A549 (cell line): ENCODE measurements at regions not wholly inside any gene's neighbourhood (a gene's known extent, or its start where the extent isn't known, plus 50 kb on each side); places are given as distances from the start of the nearest gene placed in this dataset.

Source experiments
- ATAC-seq, 2 experiments: fragments of 200-7000 bp in 1 of 2; fragments of >200 bp in 1 of 2; cut with Nextera tagmentation in 1 of 2; cut with Tn5 transposase in 1 of 2; 3 replicates each; pipeline versions ENCODE4 v1.8.0 to v1.9.1; 2018 to 2020; ENCODE audit warnings: mild to moderate bottlenecking in 1 of 2, moderate library complexity in 1 of 2
- CTCF ChIA-PET: fragments of 300-600 bp; sonication (Branson Sonifier 250); formaldehyde crosslinking; extraction: SDS; loops from one replicate; lab custom pipeline; 2021; ENCODE audit warnings: antibody characterized with exemption, inconsistent platforms; lab: Yijun Ruan, JAX
- POLR2A ChIA-PET: fragments of 350-600 bp; formaldehyde crosslinking; extraction: SDS; loops from one replicate; lab custom pipeline; 2021; ENCODE audit warnings: antibody characterized with exemption, inconsistent platforms; lab: Yijun Ruan, JAX
- DNase-seq, 2 experiments: peaks; one replicate each; pipeline versions ENCODE4 v3.0.0 to v3.0.0-alpha.2; 2011 to 2016; ENCODE audit warnings: low read depth in 1 of 2, low spot score in 1 of 2
- FAIRE-seq: peaks from 2 replicates; lab custom pipeline; 2011; peaks lifted over from hg19 to GRCh38; lab: Jason Lieb, UNC
- H3K27ac ChIP-seq, 2 experiments: fragments of >200 bp; sonication (Bioruptor Twin); formaldehyde crosslinking; 3 replicates each; pipeline ENCODE4 v1.5.1; 2016 to 2017
- H3K4me1 ChIP-seq: fragments of >200 bp; sonication (Bioruptor Twin); formaldehyde crosslinking; 3 replicates; pipeline ENCODE4 v1.6.1; 2016
- H3K4me2 ChIP-seq: fragments of >200 bp; sonication (Bioruptor Twin); formaldehyde crosslinking; 3 replicates; pipeline ENCODE4 v1.6.1; 2016
- H3K4me3 ChIP-seq: fragments of >200 bp; sonication (Bioruptor Twin); formaldehyde crosslinking; 3 replicates; pipeline ENCODE4 v1.5.1; 2016
- H3K9me3 ChIP-seq: fragments of >200 bp; sonication (Bioruptor Twin); formaldehyde crosslinking; 3 replicates; pipeline ENCODE4 v1.6.1; 2016
- CHD4 ChIP-seq: fragments of 200-600 bp; sonication (generic); IDR thresholded peaks from 2 replicates; pipeline ENCODE4 v1.6.1; 2016; ENCODE audit warnings: antibody characterized with exemption, mild to moderate bottlenecking, borderline replicate concordance
- EHMT2 ChIP-seq: fragments of 200-600 bp; sonication (generic); IDR thresholded peaks from 2 replicates; pipeline ENCODE4 v1.6.1; 2016; ENCODE audit warnings: antibody characterized with exemption, low read depth, mild to moderate bottlenecking, moderate library complexity
- FOXS1 ChIP-seq: fragments of 250-450 bp; sonication (Bioruptor Pico); IDR thresholded peaks from 2 replicates; pipeline ENCODE4 v1.5.0; 2020; ENCODE audit warnings: mild to moderate bottlenecking, moderate library complexity
- HES2 ChIP-seq: fragments of >200 bp; sonication (Bioruptor Twin); formaldehyde crosslinking; IDR thresholded peaks from 2 replicates; pipeline ENCODE4 v1.6.1; 2016
- HEYL ChIP-seq: fragments of 250-450 bp; sonication (Bioruptor Pico); IDR thresholded peaks from 2 replicates; pipeline ENCODE4 v1.8.0; 2021; ENCODE audit warnings: mild to moderate bottlenecking, moderate library complexity
- HOXA7 ChIP-seq: fragments of 250-450 bp; sonication (Bioruptor Pico); IDR thresholded peaks from 2 replicates; pipeline ENCODE4 v1.5.0; 2020; ENCODE audit warnings: mild to moderate bottlenecking, moderate library complexity
- HOXB13 ChIP-seq: fragments of 250-450 bp; sonication (Bioruptor Pico); IDR thresholded peaks from 2 replicates; pipeline ENCODE4 v1.5.0; 2020; ENCODE audit warnings: low read depth, mild to moderate bottlenecking, moderate library complexity
- HOXB5 ChIP-seq: fragments of 250-450 bp; sonication (Bioruptor Pico); IDR thresholded peaks from 2 replicates; pipeline ENCODE4 v1.5.0; 2020; ENCODE audit warnings: mild to moderate bottlenecking, moderate library complexity
- JUN ChIP-seq, 2 experiments: fragments of >200 bp; sonication (Bioruptor Twin); formaldehyde crosslinking; IDR thresholded peaks; 2 replicates in 1 of 2; 3 replicates in 1 of 2; pipeline ENCODE4 v1.6.1; 2016 to 2017
- KDM1A ChIP-seq: fragments of 200-600 bp; sonication (generic); IDR thresholded peaks from 2 replicates; pipeline ENCODE4 v1.6.1; 2016; ENCODE audit warnings: low read depth, mild to moderate bottlenecking
- KDM5A ChIP-seq: fragments of 200-600 bp; sonication (generic); IDR thresholded peaks from 2 replicates; pipeline ENCODE4 v1.6.1; 2016; ENCODE audit warnings: antibody characterized with exemption, mild to moderate bottlenecking
- MAFK ChIP-seq: fragments of 450-650 bp; IDR thresholded peaks from 2 replicates; pipeline ENCODE4 v1.6.1; 2014; ENCODE audit not compliant: partially characterized antibody
- NPAS2 ChIP-seq: fragments of 250-450 bp; sonication (Bioruptor Pico); IDR thresholded peaks from 2 replicates; pipeline ENCODE4 v1.8.0; 2022; ENCODE audit warnings: mild to moderate bottlenecking, moderate library complexity, borderline replicate concordance
- NR3C1 ChIP-seq: fragments of >200 bp; sonication (Bioruptor Twin); formaldehyde crosslinking; IDR thresholded peaks from 3 replicates; pipeline ENCODE4 v1.6.1; 2017
- POLR2A ChIP-seq: IDR thresholded peaks from 2 replicates; pipeline ENCODE4 v1.6.1; 2012; ENCODE audit warnings: mild to moderate bottlenecking, low read length
- RAD21 ChIP-seq, 2 experiments: fragments of >200 bp in 1 of 2; sonication (Bioruptor Twin) in 1 of 2; formaldehyde crosslinking in 1 of 2; IDR thresholded peaks in 1 of 2; conservative IDR thresholded peaks in 1 of 2; 2 replicates in 1 of 2; 3 replicates in 1 of 2; pipeline ENCODE4 v1.6.1; 2012 to 2018; ENCODE audit warnings: inconsistent platforms in 1 of 2
- REST ChIP-seq: fragments of 200-600 bp; sonication (generic); IDR thresholded peaks from 2 replicates; pipeline ENCODE4 v1.6.1; 2016; ENCODE audit warnings: antibody characterized with exemption, mild to moderate bottlenecking, moderate library complexity
- ZSCAN20 ChIP-seq: fragments of 250-450 bp; sonication (Bioruptor Pico); IDR thresholded peaks from 2 replicates; pipeline ENCODE4 v1.8.0; 2022; ENCODE audit warnings: mild to moderate bottlenecking, moderate library complexity
- WGBS: methylation state at CpG from one replicate; pipeline ENCODE4 v1.1.6; 2017; ENCODE audit errors: missing lambda C conversion rate; 5-methylcytosine and 5-hydroxymethylcytosine counted together

- H3K27ac ChIP-seq: peak overlapping the region; percentile 86 to 87; a peak in 5 of 6 replicates
- ChIA-PET POLR2A (no interaction called here), CTCF (interaction anchor here (1.0 to 2.3 kb wide), 5 partner anchors 107 to 378 kb away, joined by 3 to 7 read pairs (median 4); no protein-coding TSS in a partner anchor)
- FAIRE-seq (no peak), DNase-seq (no peak), ATAC-seq (no peak)
- TF ChIP-seq HOXA7 (CRISPR knock-in tag) (no peak), JUN (IDR thresholded peaks at IDR 0.05) (no peak), FOXS1 (CRISPR knock-in tag) (no peak), EHMT2 (no peak), MAFK (no peak), KDM5A (no peak), KDM1A (no peak)
- H3K4me3 ChIP-seq: no peak overlapping the region
- H3K4me2 ChIP-seq: no peak overlapping the region
- WGBS: 95% methylated on average over 10 of the region's 12 CpGs
- H3K9me3 ChIP-seq: no peaks in the 10 kb centered on the region
- peaks cover 63% of the 10 kb centered on the region for H3K4me1 ChIP-seq
These were observed 116.5 kb upstream of the IRF2BP2 start for GRCh38 chr1:234726359-234726943.

GRCh38 chr1:234725177-234726132 lies 115.5 kb upstream of the IRF2BP2 start:
- Histone ChIP-seq H3K9me3 (no peaks in the 10 kb centered on the region), H3K4me2 (peak overlapping the region; percentile 68), H3K27ac (peak overlapping the region; percentile 86 to 87), H3K4me1 (peaks cover 62% of the 10 kb centered on the region), H3K4me3 (no peak overlapping the region)
- ChIA-PET CTCF (interaction anchor here (1.2 to 2.6 kb wide), 7 partner anchors 103 to 379 kb away, joined by 3 to 11 read pairs (median 4); partner anchors contain the start of gene TARBP1), POLR2A (interaction anchor here (1.6 to 4.7 kb wide), 5 partner anchors 47 to 342 kb away, joined by 6 to 171 read pairs (median 17); partner anchors contain the start of gene IRF2BP2)
- DNase-seq (no peak), ATAC-seq (no peak), FAIRE-seq (no peak)
- 93% methylated on average over 12 of the region's 12 CpGs for WGBS
- TF ChIP-seq NPAS2 (CRISPR knock-in tag): no peak
- peak; percentile 70 for TF ChIP-seq MAFK

- DNase-seq (peak in 1 of 2 experiments; percentile 82), FAIRE-seq (no peak), ATAC-seq (peak; percentile 64 to 73)
- Histone ChIP-seq H3K4me2 (peak overlapping the region; percentile 68), H3K27ac (peak overlapping the region; percentile 86 to 87), H3K4me1 (peaks cover 62% of the 10 kb centered on the region), H3K9me3 (no peaks in the 10 kb centered on the region), H3K4me3 (peak overlapping the region; percentile 4; the same call in 1 of the 3 replicates)
- 26% methylated on average over 15 of the region's 16 CpGs for WGBS
- CTCF ChIA-PET: interaction anchor here (0.5 to 3.7 kb wide), 25 partner anchors 8 to 380 kb away, joined by 3 to 22 read pairs (median 4); partner anchors contain the start of genes IRF2BP2 and TARBP1
- POLR2A ChIA-PET: interaction anchor here (0.6 to 4.7 kb wide), 29 partner anchors 11 to 359 kb away, joined by 3 to 171 read pairs (median 5); partner anchors contain the start of gene IRF2BP2
- TF ChIP-seq HOXA7 (CRISPR knock-in tag) (no peak), RAD21 (conservative IDR thresholded peaks at IDR 0.05 in 1 of 2, IDR thresholded peaks at IDR 0.05 in 1 of 2) (peak in 1 of 2 experiments; percentile 12; a peak in 1 of 5 replicates), HES2 (no peak), NR3C1 (no peak), HEYL (no peak), JUN (IDR thresholded peaks at IDR 0.05) (peak; percentile 21 to 40; a peak in 2 of 5 replicates), HOXB5 (CRISPR knock-in tag) (no peak), ZSCAN20 (CRISPR knock-in tag) (no peak), REST (no peak), POLR2A (no peak), CHD4 (no peak), HOXB13 (CRISPR knock-in tag) (no peak)
These were observed 114.7 kb upstream of the IRF2BP2 start for GRCh38 chr1:234724516-234725176.
